ENCODE measurements at regions not wholly inside any gene's neighbourhood (a gene's known extent, or its start where the extent isn't known, plus 50 kb on each side); places are given as distances from the start of the nearest gene placed in this dataset.
"Not testable (repeated sequence)": the region's sequence is repeated elsewhere in the genome, so short reads cannot be mapped to it uniquely, and the experiment has no call there.

GRCh38 chr10:31187607-31188210 is 131.3 kb upstream of the ZEB1 start:
- no peak for DNase-seq (ENCODE audit: low read depth)

DNA sequence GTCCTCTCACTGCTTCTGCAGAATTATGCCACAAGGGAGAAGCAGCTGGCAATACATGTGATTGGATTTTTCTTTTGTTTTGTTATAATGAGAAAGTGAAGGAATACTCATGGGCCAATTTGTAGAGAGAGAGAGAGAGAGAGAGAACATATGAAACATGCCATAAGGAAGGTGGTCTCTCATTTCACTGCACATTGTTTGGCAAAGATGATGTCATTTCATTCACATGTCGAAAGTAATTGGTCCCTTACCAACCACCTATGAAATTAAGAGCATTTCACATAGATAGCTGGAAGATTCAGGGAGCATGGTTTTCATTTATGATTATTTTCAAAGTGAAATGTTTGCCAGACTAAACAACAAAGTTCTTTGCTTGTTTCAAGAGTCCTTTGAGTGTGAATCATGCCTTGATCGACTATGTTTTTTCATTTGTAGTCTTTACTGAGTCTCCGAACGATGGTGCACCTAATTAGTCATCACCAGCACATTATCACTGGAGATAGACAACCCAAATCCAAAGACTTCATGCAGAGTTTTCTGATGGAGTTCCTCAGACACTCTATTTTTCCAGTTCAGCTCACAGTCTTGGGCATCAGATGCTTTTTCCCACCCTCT is 130.1 kb upstream of the ZEB1 start:
- no peak for DNase-seq (ENCODE audit: low read depth)

DNA sequence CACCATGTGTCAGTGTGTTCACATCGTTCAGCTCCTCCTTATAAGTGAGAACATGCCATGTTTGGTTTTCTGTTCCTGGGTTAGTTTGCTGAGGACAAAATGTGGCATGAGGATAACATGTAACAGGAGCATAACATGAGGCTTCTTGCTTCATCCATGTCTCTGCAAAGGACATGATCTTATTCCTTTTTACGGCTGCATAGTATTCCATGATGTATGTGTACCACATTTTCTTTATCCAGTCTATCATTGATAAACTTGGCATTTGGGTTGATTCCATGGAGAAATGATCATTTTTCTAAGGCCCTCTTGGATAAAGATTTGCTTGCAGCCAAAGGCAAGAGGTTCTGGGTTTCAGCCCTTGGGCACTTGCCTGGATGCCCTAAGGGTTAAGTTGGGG is 128.5 kb upstream of the ZEB1 start:
- DNase-seq (ENCODE audit: low read depth) = no peak

- DNase-seq (ENCODE audit: low read depth) = no peak
These were observed 126.5 kb upstream of the ZEB1 start for GRCh38 chr10:31192475-31192874.

GRCh38 chr10:31194986-31195385 is 124.0 kb upstream of the ZEB1 start:
- DNase-seq (ENCODE audit: low read depth) = no peak

DNA sequence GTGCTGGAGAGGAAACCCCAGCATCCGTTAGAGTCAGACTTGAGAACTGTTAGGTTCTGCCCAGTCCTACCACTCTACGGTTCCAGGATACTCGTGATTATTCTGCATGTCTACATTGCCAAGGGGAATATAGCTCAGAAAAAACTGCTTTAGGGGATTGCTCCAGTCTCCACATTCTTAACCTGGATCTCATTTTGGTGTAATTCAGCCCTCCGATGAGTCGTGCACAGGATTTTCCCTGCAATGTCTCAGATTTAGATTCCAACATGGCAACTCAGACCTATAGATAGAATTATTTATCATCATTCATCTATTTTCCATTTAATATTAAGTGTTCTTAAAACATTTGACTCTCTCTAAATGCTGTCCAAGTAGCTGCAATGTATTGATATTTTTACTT is 121.1 kb upstream of the ZEB1 start:
- no peak for DNase-seq (ENCODE audit: low read depth)

GRCh38 chr10:31204090-31204489 is 114.9 kb upstream of the ZEB1 start:
- DNase-seq (ENCODE audit: low read depth) = no peak

DNA sequence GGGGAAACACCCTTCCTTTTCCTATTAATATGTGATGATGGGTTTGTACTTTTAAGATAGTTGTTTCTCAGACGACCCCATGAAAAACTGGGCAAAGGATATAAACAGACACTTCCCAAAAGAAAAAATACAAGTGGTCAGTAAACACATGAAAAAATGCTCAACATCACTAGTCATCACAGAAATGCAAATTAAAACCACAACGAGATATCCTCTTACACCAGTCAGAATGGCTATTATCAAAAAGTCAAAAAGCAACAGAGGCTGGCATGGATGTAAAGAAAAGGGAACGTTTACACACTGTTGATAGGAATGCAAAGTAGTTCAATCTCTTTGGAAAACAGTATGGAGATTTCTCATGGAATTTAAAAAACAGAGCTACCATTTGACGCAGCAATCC is 111.4 kb upstream of the ZEB1 start:
- DNase-seq (ENCODE audit: low read depth) = no peak

- DNase-seq (ENCODE audit: low read depth) = no peak
These were observed 109.5 kb upstream of the ZEB1 start for GRCh38 chr10:31209478-31209877.

DNA sequence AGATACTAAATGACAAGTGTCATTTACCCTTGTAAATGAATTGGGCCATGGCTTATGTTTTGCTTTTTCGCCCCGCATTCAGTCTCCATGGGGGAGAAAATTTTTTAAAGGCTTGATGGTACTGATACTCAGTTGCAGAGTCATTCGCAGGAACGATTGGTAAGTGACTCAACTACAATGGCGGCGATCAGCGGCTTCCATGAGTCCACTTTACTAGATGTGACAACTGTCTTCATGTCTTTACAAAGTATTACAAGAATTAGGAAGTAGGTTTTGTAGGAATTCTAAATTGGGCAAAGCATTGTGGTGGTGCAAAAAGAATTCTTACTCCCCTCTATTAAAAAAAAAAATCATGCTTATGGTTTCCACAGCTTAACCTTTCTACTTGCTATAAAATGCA is 108.8 kb upstream of the ZEB1 start:
- no peak for DNase-seq (ENCODE audit: low read depth)

GRCh38 chr10:31213959-31214358 is 105.1 kb upstream of the ZEB1 start:
- DNase-seq (ENCODE audit: low read depth) = no peak

GRCh38 chr10:31215052-31215451 is 104.0 kb upstream of the ZEB1 start:
- no peak for DNase-seq (ENCODE audit: low read depth)

DNA sequence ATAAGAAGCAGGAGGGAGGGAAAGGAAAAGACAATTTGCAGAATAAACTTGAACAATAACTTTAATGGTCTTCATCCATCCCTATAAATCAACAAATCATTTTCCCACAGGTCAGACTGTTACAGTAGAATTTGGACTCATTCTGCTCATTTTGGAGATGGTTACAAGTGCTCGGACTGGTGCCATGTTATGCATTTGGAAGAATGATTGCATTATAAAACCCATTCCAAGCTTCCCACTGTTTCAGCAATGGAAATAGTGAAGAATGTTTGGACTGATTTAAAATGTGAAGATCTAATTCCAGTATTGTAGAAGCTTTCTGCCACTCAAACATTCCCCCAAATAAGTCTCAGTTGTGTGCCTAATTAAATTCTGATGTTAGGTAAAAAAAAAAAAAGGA is 99.7 kb upstream of the ZEB1 start:
- no peak for DNase-seq (ENCODE audit: low read depth)

DNA sequence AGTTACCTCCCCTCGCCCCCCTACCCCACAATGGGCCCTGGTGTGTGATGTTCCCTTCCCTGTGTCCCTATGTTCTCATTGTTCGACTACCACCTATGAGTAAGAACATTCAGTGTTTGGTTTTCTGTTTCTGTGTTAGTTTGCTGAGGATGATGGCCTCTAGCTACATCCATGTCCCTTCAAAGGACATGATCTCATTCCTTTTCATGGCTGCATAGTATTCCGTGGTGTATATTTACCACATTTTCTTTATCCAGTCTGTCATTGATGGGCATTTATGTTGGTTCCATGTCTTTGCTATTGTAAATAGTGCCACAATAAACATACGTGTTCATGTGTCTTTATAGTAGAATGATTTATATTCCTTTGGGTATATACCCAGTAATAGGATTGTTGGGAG is 90.2 kb upstream of the ZEB1 start:
- DNase-seq (ENCODE audit: low read depth) = not testable (repeated sequence)

DNA sequence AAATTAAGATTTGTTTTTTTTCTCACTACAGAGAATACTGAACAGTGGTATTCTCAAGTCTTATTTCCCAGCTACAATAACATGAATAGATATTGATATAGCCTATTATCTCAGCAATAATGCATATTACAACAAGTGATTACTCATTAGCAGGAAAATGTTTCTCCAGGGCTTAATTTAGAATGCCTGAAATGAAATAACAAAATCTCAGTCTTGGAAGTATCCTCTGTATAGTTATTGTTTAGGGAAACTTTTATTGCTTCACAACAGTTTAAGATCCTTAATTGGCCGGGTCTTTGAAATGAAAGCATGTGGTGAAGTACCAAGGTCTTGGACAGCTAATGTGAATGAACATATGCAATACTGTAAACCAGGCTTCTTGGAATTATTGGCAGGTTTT is 79.1 kb upstream of the ZEB1 start:
- DNase-seq (ENCODE audit: low read depth) = no peak

DNA sequence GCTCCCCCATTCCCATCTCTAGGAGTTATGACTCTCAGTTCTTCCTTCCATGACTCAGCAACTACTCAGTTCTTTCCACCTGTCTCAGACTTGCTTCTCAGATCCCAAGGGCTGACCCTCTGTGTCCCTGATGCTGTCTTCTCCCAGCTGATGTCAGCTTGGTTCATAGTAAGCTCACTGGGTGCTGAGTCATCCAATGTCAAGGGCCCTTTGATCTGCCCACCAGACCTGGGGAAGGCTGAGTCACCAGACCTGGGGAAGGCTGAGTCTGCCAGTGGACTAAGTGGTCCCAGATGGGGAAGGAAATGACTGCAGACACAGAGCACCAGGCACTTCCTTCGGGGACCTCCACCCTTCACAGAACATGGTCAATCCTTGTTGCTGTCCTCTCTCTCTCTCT is 76.1 kb upstream of the ZEB1 start:
- DNase-seq (ENCODE audit: low read depth) = peak; percentile 62

DNA sequence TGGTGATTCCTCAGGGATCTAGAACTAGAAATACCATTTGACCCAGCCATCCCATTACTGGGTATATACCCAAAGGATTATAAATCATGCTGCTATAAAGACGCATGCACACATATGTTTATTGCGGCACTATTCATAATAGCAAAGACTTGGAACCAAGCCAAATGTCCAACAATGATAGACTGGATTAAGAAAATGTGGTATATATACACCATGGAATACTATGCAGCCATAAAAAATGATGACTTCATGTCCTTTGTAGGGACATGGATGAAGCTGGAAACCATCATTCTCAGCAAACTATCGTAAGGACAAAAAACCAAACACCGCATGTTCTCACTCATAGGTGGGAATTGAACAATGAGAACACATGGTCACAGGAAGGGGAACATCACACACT is 67.9 kb upstream of the ZEB1 start:
- DNase-seq (ENCODE audit: low read depth) = not testable (repeated sequence)

GRCh38 chr10:31253237-31253636 is 65.8 kb upstream of the ZEB1 start:
- no peak for DNase-seq (ENCODE audit: low read depth)

- no peak for DNase-seq (ENCODE audit: low read depth)
These were observed 57.3 kb upstream of the ZEB1 start for GRCh38 chr10:31261511-31262311.

DNA sequence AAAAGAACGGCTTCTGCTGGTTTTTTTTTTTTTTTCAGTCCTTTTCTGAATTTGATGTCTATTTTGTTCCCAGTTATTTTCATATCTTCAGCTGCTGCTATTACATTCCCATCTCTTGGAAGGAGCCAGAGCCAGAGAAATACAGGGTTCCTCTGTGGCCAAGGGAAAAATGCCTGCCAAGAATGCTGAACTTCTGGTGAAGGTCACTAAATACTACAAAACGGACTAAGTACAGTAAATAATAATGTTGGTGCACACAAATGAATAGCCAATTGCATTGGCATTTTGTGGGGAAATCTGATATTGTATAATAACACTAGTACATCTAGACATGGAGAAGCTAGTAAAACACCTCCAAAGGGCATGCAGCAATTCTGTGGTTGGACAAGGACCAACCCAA is 56.3 kb upstream of the ZEB1 start:
- DNase-seq (ENCODE audit: low read depth) = no peak

- no peak for DNase-seq (ENCODE audit: low read depth)
These were observed 55.1 kb upstream of the ZEB1 start for GRCh38 chr10:31263903-31264302.

- DNase-seq (ENCODE audit: low read depth) = no peak
These were observed 50.3 kb upstream of the ZEB1 start for GRCh38 chr10:31268444-31269303.
